H1 (cell line): ENCODE measurements at regions not wholly inside any gene's neighbourhood (a gene's known extent, or its start where the extent isn't known, plus 50 kb on each side); places are given as distances from the start of the nearest gene placed in this dataset.

Source experiments
- CTCF ChIA-PET: fragments of 300-600 bp; sonication (Branson Sonifier 250); formaldehyde crosslinking; loops from one replicate; lab custom pipeline; 2021; ENCODE audit not compliant: partially characterized antibody; lab: Charles Lee
- POLR2A ChIA-PET: fragments of 300-600 bp; sonication (Branson Sonifier 250); formaldehyde crosslinking; loops from one replicate; lab custom pipeline; 2021; ENCODE audit warnings: inconsistent platforms; ENCODE audit not compliant: partially characterized antibody; lab: Charles Lee
- DNase-seq, 2 experiments: peaks; one replicate each; pipeline versions ENCODE4 v3.0.0 to v3.0.0-alpha.2; 2010 to 2022; ENCODE audit warnings: low spot score in 2 of 2, low read depth in 1 of 2, mixed read lengths in 1 of 2
- FAIRE-seq: peaks from 2 replicates; lab custom pipeline; 2011; peaks lifted over from hg19 to GRCh38; lab: Jason Lieb, UNC
- H2AFZ ChIP-seq: 2 replicates; pipeline ENCODE4 v1.8.1; 2012; ENCODE audit warnings: low read length, inconsistent platforms
- H2AK5ac ChIP-seq: 2 replicates; pipeline ENCODE4 v1.6.1; 2013; ENCODE audit warnings: low read depth, low read length
- H2BK120ac ChIP-seq: replicated peaks from 2 replicates; pipeline ENCODE3; 2013; ENCODE audit warnings: low read depth, low read length, inconsistent platforms
- H2BK12ac ChIP-seq: 2 replicates; pipeline ENCODE4 v1.6.1; 2013; ENCODE audit warnings: low read depth, low read length
- H2BK15ac ChIP-seq: 2 replicates; pipeline ENCODE4 v1.6.1; 2013; ENCODE audit warnings: low read length
- H2BK20ac ChIP-seq: 2 replicates; pipeline ENCODE4 v1.6.1; 2013; ENCODE audit warnings: low read length
- H2BK5ac ChIP-seq: 2 replicates; pipeline ENCODE4 v1.6.1; 2013; ENCODE audit warnings: low read depth, low read length
- H3K14ac ChIP-seq: 2 replicates; pipeline ENCODE4 v1.6.1; 2013; ENCODE audit warnings: inconsistent platforms; ENCODE audit not compliant: insufficient read length
- H3K18ac ChIP-seq: 2 replicates; pipeline ENCODE4 v1.6.1; 2013; ENCODE audit warnings: low read length; ENCODE audit errors: extremely low read depth
- H3K23ac ChIP-seq: 2 replicates; pipeline ENCODE4 v1.6.1; 2013; ENCODE audit warnings: inconsistent platforms; ENCODE audit not compliant: insufficient read length
- H3K23me2 ChIP-seq: 2 replicates; pipeline ENCODE4 v1.6.1; 2013; ENCODE audit warnings: low read depth, low read length
- H3K27ac ChIP-seq: 2 replicates; pipeline ENCODE4 v1.6.1; 2011; ENCODE audit warnings: low read depth, low read length, inconsistent platforms
- H3K27me3 ChIP-seq, 4 experiments: replicated peaks in 1 of 4; 1 replicate in 1 of 4; 2 replicates in 3 of 4; pipeline versions ENCODE4 v1.6.1 to v1.8.1; 2011 to 2013; ENCODE audit warnings: low read length in 3 of 4, mild to moderate bottlenecking in 3 of 4, inconsistent platforms in 2 of 4, mixed read lengths in 2 of 4, moderate library complexity in 1 of 4; ENCODE audit not compliant: control insufficient read depth in 3 of 4, insufficient read depth in 3 of 4; ENCODE audit errors: extremely low read depth in 1 of 4
- H3K36me3 ChIP-seq, 4 experiments: 2 replicates each; pipeline versions ENCODE4 v1.6.1 to v1.8.1; 2011 to 2013; ENCODE audit warnings: mild to moderate bottlenecking in 4 of 4, low read length in 3 of 4, moderate library complexity in 2 of 4, control low read depth in 1 of 4, inconsistent platforms in 1 of 4; ENCODE audit not compliant: insufficient read depth in 4 of 4, control insufficient read depth in 2 of 4
- H3K4ac ChIP-seq: replicated peaks from 2 replicates; pipeline ENCODE3; 2013; ENCODE audit warnings: low read length, low read depth, mixed read lengths, inconsistent platforms; ENCODE audit not compliant: insufficient read length
- H3K4me1 ChIP-seq, 4 experiments: replicated peaks in 1 of 4; 1 replicate in 1 of 4; 2 replicates in 3 of 4; pipeline versions ENCODE4 v1.6.1 to v1.8.1; 2011 to 2013; ENCODE audit warnings: low read length in 3 of 4, inconsistent platforms in 2 of 4, mixed read lengths in 1 of 4; ENCODE audit not compliant: insufficient read depth in 4 of 4, control insufficient read depth in 3 of 4
- H3K4me2 ChIP-seq, 2 experiments: 2 replicates each; pipeline versions ENCODE4 v1.6.1 to v1.8.1; 2011 to 2013; ENCODE audit warnings: low read depth in 2 of 2, low read length in 2 of 2, control low read depth in 1 of 2, inconsistent platforms in 1 of 2, mild to moderate bottlenecking in 1 of 2; ENCODE audit not compliant: insufficient read depth in 1 of 2
- H3K4me3 ChIP-seq, 4 experiments: fragments of 200-600, 300-600 bp in 1 of 4; sonication (generic), shearing (Covaris generic), sonication (Bioruptor Twin) in 1 of 4; 2 replicates each; pipeline versions ENCODE4 v1.5.1 to v1.8.1; 2011 to 2016; ENCODE audit warnings: low read length in 4 of 4, low read depth in 3 of 4, control low read depth in 2 of 4, inconsistent platforms in 2 of 4, mild to moderate bottlenecking in 2 of 4, mixed read lengths in 1 of 4, moderate library complexity in 1 of 4; ENCODE audit not compliant: insufficient read depth in 2 of 4; ENCODE audit errors: extremely low read depth in 1 of 4
- H3K56ac ChIP-seq: replicated peaks from 2 replicates; pipeline ENCODE3; 2013; ENCODE audit warnings: low read depth, mild to moderate bottlenecking, mixed read lengths, low read length, inconsistent platforms; ENCODE audit not compliant: insufficient read length
- H3K79me1 ChIP-seq: 2 replicates; pipeline ENCODE4 v1.6.1; 2013; ENCODE audit warnings: low read depth, low read length, control low read depth
- H3K79me2 ChIP-seq, 2 experiments: 2 replicates each; pipeline versions ENCODE4 v1.6.1 to v1.8.1; 2012 to 2013; ENCODE audit warnings: low read length in 2 of 2, mild to moderate bottlenecking in 2 of 2, inconsistent platforms in 1 of 2; ENCODE audit not compliant: insufficient read depth in 2 of 2, control insufficient read depth in 1 of 2
- H3K9ac ChIP-seq, 4 experiments: replicated peaks in 1 of 4; 1 replicate in 1 of 4; 2 replicates in 3 of 4; pipeline versions ENCODE4 v1.6.1 to v1.8.1; 2011 to 2013; ENCODE audit warnings: low read depth in 3 of 4, low read length in 3 of 4, control low read depth in 2 of 4, mild to moderate bottlenecking in 2 of 4, moderate library complexity in 2 of 4, inconsistent platforms in 1 of 4; ENCODE audit errors: extremely low read depth in 1 of 4
- H3K9me3 ChIP-seq, 2 experiments: 2 replicates each; pipeline versions ENCODE4 v1.6.1 to v1.8.1; 2012 to 2013; ENCODE audit warnings: mild to moderate bottlenecking in 2 of 2, moderate library complexity in 2 of 2, control low read depth in 1 of 2, inconsistent platforms in 1 of 2, low read depth in 1 of 2, low read length in 1 of 2, mixed read lengths in 1 of 2; ENCODE audit not compliant: insufficient read depth in 2 of 2
- H4K20me1 ChIP-seq, 2 experiments: replicated peaks in 1 of 2; 2 replicates each; pipeline versions ENCODE3 to v1.8.1; 2011 to 2013; ENCODE audit warnings: inconsistent platforms in 2 of 2, low read length in 2 of 2, mild to moderate bottlenecking in 1 of 2; ENCODE audit not compliant: insufficient read depth in 2 of 2, control insufficient read depth in 1 of 2
- H4K5ac ChIP-seq: 2 replicates; pipeline ENCODE4 v1.6.1; 2013; ENCODE audit warnings: low read length, low read depth, mixed read lengths, inconsistent platforms; ENCODE audit not compliant: insufficient read length
- H4K8ac ChIP-seq: 2 replicates; pipeline ENCODE4 v1.8.0; 2013; ENCODE audit warnings: mild to moderate bottlenecking, moderate library complexity, low read length, inconsistent platforms; ENCODE audit not compliant: insufficient read depth; ENCODE audit errors: extremely low read depth
- H4K91ac ChIP-seq: replicated peaks from 2 replicates; pipeline ENCODE3; 2013; ENCODE audit warnings: low read length, mixed read lengths, inconsistent platforms; ENCODE audit not compliant: insufficient read length
- CREB1 ChIP-seq: IDR thresholded peaks from 2 replicates; pipeline ENCODE4 v1.6.1; 2012; ENCODE audit warnings: inconsistent platforms
- RAD21 ChIP-seq, 2 experiments: IDR thresholded peaks in 1 of 2; conservative IDR thresholded peaks in 1 of 2; 2 replicates each; pipeline ENCODE4 v1.6.1; 2011; ENCODE audit warnings: low read depth in 2 of 2, low read length in 2 of 2, improper control_type of control experiment in 1 of 2, inconsistent platforms in 1 of 2, mild to moderate bottlenecking in 1 of 2, moderate library complexity in 1 of 2
- SUZ12 ChIP-seq: fragments of 200-600 bp; sonication (generic); IDR thresholded peaks from 2 replicates; pipeline ENCODE4 v1.6.1; 2012; ENCODE audit warnings: mild to moderate bottlenecking, inconsistent platforms, low read length, moderate library complexity, mixed read lengths
- WGBS, 2 experiments: shearing (Covaris generic) in 1 of 2; methylation state at CpG; one replicate each; pipeline versions ENCODE4 v1.1.6 to v1.1.7; 2013 to 2015; ENCODE audit warnings: low lambda C conversion rate in 2 of 2, mixed read lengths in 2 of 2, inconsistent platforms in 1 of 2, low coverage in 1 of 2, missing lambda C conversion rate in 1 of 2; ENCODE audit not compliant: insufficient replicate concordance in 2 of 2, insufficient coverage in 1 of 2, insufficient read length in 1 of 2; ENCODE audit errors: extremely low coverage in 1 of 2, missing lambda C conversion rate in 1 of 2; 5-methylcytosine and 5-hydroxymethylcytosine counted together

- no peak overlapping the region for H3K18ac ChIP-seq
- ChIA-PET POLR2A (no interaction called here), CTCF (interaction anchor here (0.8 to 1.8 kb wide), 2 partner anchors 20 to 72 kb away, joined by 3 to 6 read pairs; no protein-coding TSS in a partner anchor)
- no peak overlapping the region for H2BK120ac ChIP-seq
- H4K91ac ChIP-seq: no peak overlapping the region
- no peak overlapping the region for H2AK5ac ChIP-seq
- TF ChIP-seq SUZ12: no peak
- TF ChIP-seq CREB1: no peak
- peak in 1 of 2 experiments; percentile 16; a peak in 1 of 4 replicates for TF ChIP-seq RAD21 (IDR thresholded peaks at IDR 0.05 in 1 of 2, conservative IDR thresholded peaks at IDR 0.05 in 1 of 2; ENCODE audit: low read depth in 2 of 2, low read length in 2 of 2)
- FAIRE-seq: no peak
- H3K14ac ChIP-seq: no peak overlapping the region
- no peak overlapping the region for H3K23ac ChIP-seq
- H3K79me1 ChIP-seq: no peaks in the 10 kb centered on the region
- no peak overlapping the region for H4K8ac ChIP-seq
- no peak overlapping the region for H2BK15ac ChIP-seq
- H2AFZ ChIP-seq: no peak overlapping the region
- no peak overlapping the region for H3K9ac ChIP-seq
- no peak overlapping the region for H3K4me3 ChIP-seq
- DNase-seq: no peak
- no peak overlapping the region for H3K4ac ChIP-seq
- H3K9me3 ChIP-seq: no peaks in the 10 kb centered on the region
- no peak overlapping the region for H2BK20ac ChIP-seq
- no peaks in the 10 kb centered on the region for H4K20me1 ChIP-seq
- H2BK5ac ChIP-seq: no peak overlapping the region
- H4K5ac ChIP-seq: no peak overlapping the region
- no peak overlapping the region for H3K27ac ChIP-seq
- H3K4me1 ChIP-seq: no peaks in the 10 kb centered on the region
- H3K56ac ChIP-seq: no peak overlapping the region
- no peaks in the 10 kb centered on the region for H3K79me2 ChIP-seq
- WGBS, 2 experiments: 92% methylated on average over 14 of the region's 14 CpGs; no CpG with 5 or more reads in 1 of the 2 experiments
- no peak overlapping the region for H3K4me2 ChIP-seq
- H3K23me2 ChIP-seq: 0 out of 2 replicates have a peak, but pooled peaks cover 1% of the 10 kb centered on the region
- no peak overlapping the region for H2BK12ac ChIP-seq
- no peaks in the 10 kb centered on the region for H3K36me3 ChIP-seq
- H3K27me3 ChIP-seq: no peaks in the 10 kb centered on the region
Measured at GRCh38 chr3:127445581-127446343, 144.8 kb downstream of the TPRA1 start.
